K562 (cell line): ENCODE measurements at regions not wholly inside any gene's neighbourhood (a gene's known extent, or its start where the extent isn't known, plus 50 kb on each side); places are given as distances from the start of the nearest gene placed in this dataset.

ENCODE experiments used
- ATAC-seq: fragments of 200-7000 bp; cut with Tn5 transposase; 3 replicates; pipeline ENCODE4 v1.9.1; 2020; ENCODE audit warnings: moderate library complexity
- BruUV-seq: library from RNA; stranded (reverse); fragments of 400-500 nt; replicated peaks from 2 replicates; lab custom pipeline; 2021; lab: Mats Ljungman, UMichigan
- CTCF ChIA-PET: fragments of 300-600 bp; formaldehyde crosslinking; extraction: SDS; loops from one replicate; lab custom pipeline; 2021; ENCODE audit warnings: low intra/inter-chr PET ratio; lab: Yijun Ruan, JAX
- POLR2A ChIA-PET: fragments of 300-600, 350-650 bp; sonication (Branson Sonifier 250); formaldehyde crosslinking; extraction: SDS; loops from one replicate; lab custom pipeline; 2021; ENCODE audit warnings: antibody characterized with exemption, inconsistent platforms; lab: Yijun Ruan, JAX
- DNase-seq, 4 experiments: peaks; one replicate each; pipeline versions ENCODE4 v3.0.0 to v3.0.0-alpha.2; 2011 to 2018; ENCODE audit warnings: low spot score in 3 of 4, mixed read lengths in 3 of 4; ENCODE audit errors: extremely low read depth in 1 of 4
- FAIRE-seq: peaks from 2 replicates; lab custom pipeline; 2011; peaks lifted over from hg19 to GRCh38; lab: Jason Lieb, UNC
- H2AFZ ChIP-seq: 2 replicates; pipeline ENCODE4 v1.6.0; 2011; ENCODE audit warnings: low read depth, low read length, control low read depth, inconsistent platforms
- H3K27ac ChIP-seq: fragments of 200-600 bp; 3 replicates; pipeline ENCODE4 v1.8.0; 2011; ENCODE audit warnings: low read depth, mild to moderate bottlenecking, control low read depth, inconsistent platforms, low read length, moderate library complexity, mixed read lengths; ENCODE audit errors: extremely low read depth
- H3K27me3 ChIP-seq, 2 experiments: fragments of 300-600 bp in 1 of 2; 2 replicates in 1 of 2; 3 replicates in 1 of 2; pipeline versions ENCODE4 v1.6.0 to v1.8.0; 2011; ENCODE audit warnings: inconsistent platforms in 2 of 2, low read length in 2 of 2, mild to moderate bottlenecking in 1 of 2, mixed read lengths in 1 of 2, moderate library complexity in 1 of 2; ENCODE audit not compliant: control insufficient read depth in 2 of 2, insufficient read depth in 2 of 2
- H3K36me3 ChIP-seq: fragments of 300-600 bp; 3 replicates; pipeline ENCODE4 v1.8.0; 2011; ENCODE audit warnings: mild to moderate bottlenecking, low read length, inconsistent platforms; ENCODE audit not compliant: control insufficient read depth, insufficient read depth
- H3K4me1 ChIP-seq, 2 experiments: fragments of 200-600 bp in 1 of 2; replicated peaks in 1 of 2; 2 replicates in 1 of 2; 3 replicates in 1 of 2; pipeline versions ENCODE4 v1.5.1 to v1.8.0; 2011; ENCODE audit warnings: inconsistent platforms in 2 of 2, low read length in 2 of 2, mild to moderate bottlenecking in 1 of 2, mixed read lengths in 1 of 2, moderate library complexity in 1 of 2; ENCODE audit not compliant: control insufficient read depth in 2 of 2, insufficient read depth in 2 of 2
- H3K4me2 ChIP-seq: 2 replicates; pipeline ENCODE4 v1.6.1; 2011; ENCODE audit warnings: low read length, control low read depth, inconsistent platforms, mixed read lengths; ENCODE audit not compliant: insufficient read depth
- H3K4me3 ChIP-seq: fragments of 200-600 bp; sonication (generic), shearing (Covaris generic); 2 replicates; pipeline ENCODE4 v1.5.1; 2016; ENCODE audit warnings: control low read depth, inconsistent platforms
- H3K79me2 ChIP-seq: fragments of 200-600 bp; 3 replicates; pipeline ENCODE4 v1.8.0; 2011; ENCODE audit warnings: low read length, inconsistent platforms; ENCODE audit not compliant: control insufficient read depth, insufficient read depth
- H3K9ac ChIP-seq, 2 experiments: 2 replicates each; pipeline versions ENCODE4 v1.6.0 to v1.6.1; 2011; ENCODE audit warnings: low read depth in 2 of 2, low read length in 2 of 2, control low read depth in 1 of 2, inconsistent platforms in 1 of 2, mild to moderate bottlenecking in 1 of 2, mixed read lengths in 1 of 2; ENCODE audit not compliant: insufficient read depth in 1 of 2
- H3K9me1 ChIP-seq: one replicate; pipeline ENCODE4 v1.6.0; 2011; ENCODE audit warnings: inconsistent platforms, mild to moderate bottlenecking, low read length, moderate library complexity; ENCODE audit not compliant: control insufficient read depth, insufficient read depth
- H3K9me3 ChIP-seq: replicated peaks from 2 replicates; pipeline ENCODE4 v1.5.1; 2011; ENCODE audit warnings: low read depth, low read length, inconsistent platforms; ENCODE audit not compliant: control insufficient read depth, insufficient read depth
- H4K20me1 ChIP-seq: replicated peaks from 2 replicates; pipeline ENCODE4 v1.6.1; 2011; ENCODE audit warnings: low read length, inconsistent platforms, mixed read lengths; ENCODE audit not compliant: control insufficient read depth, insufficient read depth
- ARID4B ChIP-seq: sonication (generic); formaldehyde crosslinking; IDR thresholded peaks from 2 replicates; pipeline ENCODE4 v1.8.0; 2022; ENCODE audit warnings: mild to moderate bottlenecking, missing genetic modification reagents
- ATF4 ChIP-seq: fragments of 450-650 bp; formaldehyde crosslinking; IDR thresholded peaks from 2 replicates; pipeline ENCODE4 v1.4.0; 2022; ENCODE audit warnings: mild to moderate bottlenecking, moderate library complexity
- CCNT2 ChIP-seq: IDR thresholded peaks from 2 replicates; pipeline ENCODE4 v1.6.1; 2011; ENCODE audit warnings: borderline replicate concordance, low read depth, mild to moderate bottlenecking, moderate library complexity, mixed read lengths, low read length; ENCODE audit not compliant: insufficient read length; ENCODE audit errors: extremely low read depth
- CTBP1 ChIP-seq: fragments of 450-650 bp; IDR thresholded peaks from 2 replicates; pipeline ENCODE4 v1.6.1; 2016; ENCODE audit warnings: borderline replicate concordance
- DLX4 ChIP-seq: fragments of 250-450 bp; sonication (Bioruptor Pico); IDR thresholded peaks from 2 replicates; pipeline ENCODE4 v1.6.1; 2021; ENCODE audit warnings: mild to moderate bottlenecking
- ELK1 ChIP-seq: sonication (generic); formaldehyde crosslinking; IDR thresholded peaks from 2 replicates; pipeline ENCODE4 v1.8.1; 2022; ENCODE audit warnings: missing genetic modification reagents
- ETV5 ChIP-seq: sonication (generic); formaldehyde crosslinking; IDR thresholded peaks from 2 replicates; pipeline ENCODE4 v1.4.0; 2020; ENCODE audit warnings: low read depth, mild to moderate bottlenecking, missing genetic modification reagents
- FOXO4 ChIP-seq: fragments of 450-650 bp; formaldehyde crosslinking; IDR thresholded peaks from 2 replicates; pipeline ENCODE4 v1.4.0; 2020; ENCODE audit warnings: mild to moderate bottlenecking, moderate library complexity
- HIVEP1 ChIP-seq: fragments of 250-450 bp; sonication (Bioruptor Pico); IDR thresholded peaks from 2 replicates; pipeline ENCODE4 v1.4.0; 2020; ENCODE audit warnings: mild to moderate bottlenecking
- HMG20B ChIP-seq: fragments of 250-450 bp; sonication (Bioruptor Pico); IDR thresholded peaks from 2 replicates; pipeline ENCODE4 v1.5.0; 2021; ENCODE audit warnings: mild to moderate bottlenecking
- TCFL5 ChIP-seq: fragments of 250-450 bp; sonication (Bioruptor Pico); conservative IDR thresholded peaks from 2 replicates; pipeline ENCODE4 v1.6.1; 2021; ENCODE audit warnings: mild to moderate bottlenecking, moderate library complexity, matching md5 sums
- TGIF2 ChIP-seq: sonication (generic); formaldehyde crosslinking; IDR thresholded peaks from 2 replicates; pipeline ENCODE4 v1.8.1; 2022; ENCODE audit warnings: mild to moderate bottlenecking, missing genetic modification reagents, moderate library complexity
- WGBS: fragments of 100-300 bp; shearing (Covaris generic); methylation state at CpG from one replicate; pipeline ENCODE4 v1.1.6; 2016; ENCODE audit warnings: low coverage, mixed read lengths; ENCODE audit not compliant: insufficient coverage; ENCODE audit errors: missing lambda C conversion rate; 5-methylcytosine and 5-hydroxymethylcytosine counted together
- in situ Hi-C: fragments of 300-500 bp; cut with MboI; formaldehyde crosslinking; loops from 4 replicates; pipeline ENCODE4 v1.15.0; 2018; ENCODE audit warnings: inconsistent platforms, mixed read lengths
- intact Hi-C: fragments of 100-400 bp; cut with micrococcal nuclease; formaldehyde crosslinking; loops from 2 replicates; pipeline ENCODE4 v1.14.2; 2022

GRCh38 chr2:22062679-22063078 is 938.9 kb downstream of the TDRD15 start:
- TF ChIP-seq DLX4 (CRISPR knock-in tag) (no peak), ETV5 (CRISPR knock-in tag) (no peak), CCNT2 (no peak), HMG20B (no peak), ELK1 (CRISPR knock-in tag) (no peak), TCFL5 (CRISPR knock-in tag) (no peak), ARID4B (CRISPR knock-in tag) (no peak), FOXO4 (CRISPR knock-in tag) (no peak), HIVEP1 (CRISPR knock-in tag) (no peak), TGIF2 (CRISPR knock-in tag) (no peak), CTBP1 (no peak), ATF4 (CRISPR knock-in tag) (no peak)
- CTCF ChIA-PET: no interaction called here
- Histone ChIP-seq H3K27me3 (no peaks in the 10 kb centered on the region), H3K27ac (no peak overlapping the region), H2AFZ (no peak overlapping the region), H3K4me3 (no peak overlapping the region), H3K36me3 (no peaks in the 10 kb centered on the region), H3K4me1 (no peaks in the 10 kb centered on the region), H3K4me2 (no peak overlapping the region), H3K79me2 (no peaks in the 10 kb centered on the region), H4K20me1 (no peaks in the 10 kb centered on the region), H3K9me3 (no peaks in the 10 kb centered on the region), H3K9me1 (no peaks in the 10 kb centered on the region), H3K9ac (no peak overlapping the region)
- DNase-seq (no peak), FAIRE-seq (no peak), ATAC-seq (no peak)
- POLR2A ChIA-PET: no interaction called here
- in situ Hi-C loops: no loop called here
- no TSS peak for BruUV-seq
- intact Hi-C loops: no loop called here
- 0% methylated on average over 4 of the region's 4 CpGs for WGBS
